GM21526 (cell line): ENCODE measurements at regions not wholly inside any gene's neighbourhood (a gene's known extent, or its start where the extent isn't known, plus 50 kb on each side); places are given as distances from the start of the nearest gene placed in this dataset.
"Not testable (repeated sequence)": the region's sequence is repeated elsewhere in the genome, so short reads cannot be mapped to it uniquely, and the experiment has no call there.

Source experiments
- ATAC-seq: cut with Tn5 transposase; IDR thresholded peaks from one replicate; pipeline ENCODE4 v1.9.1; 2021; ENCODE audit warnings: moderate library complexity; ENCODE audit not compliant: unreplicated experiment, low FRiP score

DNA sequence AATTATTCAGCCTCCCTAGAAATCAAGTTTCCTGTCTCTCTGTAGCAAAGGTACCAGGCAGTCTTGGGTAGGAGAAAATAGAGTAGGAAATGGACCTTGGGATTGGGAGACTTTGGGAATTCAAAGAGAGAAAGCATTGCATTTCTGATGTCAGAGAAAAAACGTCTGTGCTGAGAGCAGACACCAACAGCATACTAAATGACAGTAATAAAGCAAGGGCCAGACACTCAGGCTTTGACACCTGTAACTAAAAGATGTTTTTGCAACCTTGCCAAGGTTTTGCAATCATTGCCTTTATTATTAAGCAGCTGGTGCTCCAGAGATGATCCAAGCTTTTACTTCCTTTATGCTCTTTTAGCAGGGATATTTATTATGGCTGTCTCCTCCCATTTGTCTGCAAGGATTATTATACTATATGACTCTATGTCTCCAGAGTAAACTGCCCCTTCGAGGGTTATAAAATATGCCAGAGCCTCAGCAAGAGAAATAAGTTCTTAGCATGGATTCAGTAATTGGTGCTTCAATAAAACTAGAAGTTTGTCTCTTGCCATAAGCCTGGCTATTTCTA lies 85.2 kb upstream of the GRAMD1B start:
- ATAC-seq, result no peak

DNA sequence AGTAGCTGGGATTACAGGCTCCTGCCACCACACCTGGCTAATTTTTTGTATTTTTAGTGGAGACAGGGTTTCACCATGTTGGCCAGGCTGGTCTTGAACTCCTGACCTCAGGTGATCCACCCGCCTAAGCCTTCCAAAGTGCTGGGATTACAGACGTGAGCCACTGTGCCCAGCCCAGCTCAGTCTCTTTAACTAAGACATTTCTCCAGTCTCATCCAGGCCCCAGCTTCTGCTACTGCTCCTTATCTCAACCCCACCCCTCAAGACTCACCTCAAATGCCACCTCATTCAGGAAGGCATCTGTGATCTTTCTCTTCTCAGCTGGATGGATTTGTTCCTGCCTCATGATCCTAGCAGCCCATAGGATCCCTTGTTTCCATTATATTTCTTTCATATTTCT lies 85.9 kb upstream of the GRAMD1B start:
- not testable (repeated sequence) for ATAC-seq

DNA sequence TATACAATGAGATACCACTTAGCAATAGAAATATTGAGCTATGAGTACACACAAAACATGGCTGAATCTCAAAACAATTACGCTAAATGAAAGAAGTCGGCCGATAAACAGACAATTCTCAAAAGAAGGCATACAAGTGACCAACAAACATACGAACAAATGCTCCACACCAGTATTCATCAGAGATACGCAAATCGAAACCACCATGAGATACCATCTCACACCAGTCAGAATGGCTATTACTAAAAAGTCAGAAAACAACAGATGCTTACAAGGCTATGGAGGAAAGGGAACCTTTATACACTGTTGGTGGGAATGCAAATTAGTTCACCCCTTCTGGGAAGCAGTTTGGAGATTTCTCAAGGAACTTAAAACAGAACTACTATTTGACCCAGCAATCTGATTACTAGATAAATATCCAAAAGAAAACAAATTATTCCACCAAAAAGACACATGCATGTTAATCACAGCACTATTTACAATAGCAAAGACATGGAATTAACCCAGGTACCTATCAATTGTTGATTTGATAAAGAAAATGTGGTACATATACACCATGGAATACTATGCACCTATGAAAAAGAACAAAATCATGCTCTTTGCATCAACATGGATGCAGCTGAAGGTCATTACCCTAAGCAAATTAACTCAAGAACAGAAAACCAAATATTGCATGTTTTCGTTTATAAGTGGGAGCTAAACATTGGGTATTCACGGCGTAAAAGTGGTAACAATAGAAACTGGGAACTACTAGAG lies 90.9 kb upstream of the GRAMD1B start:
- no peak for ATAC-seq

DNA sequence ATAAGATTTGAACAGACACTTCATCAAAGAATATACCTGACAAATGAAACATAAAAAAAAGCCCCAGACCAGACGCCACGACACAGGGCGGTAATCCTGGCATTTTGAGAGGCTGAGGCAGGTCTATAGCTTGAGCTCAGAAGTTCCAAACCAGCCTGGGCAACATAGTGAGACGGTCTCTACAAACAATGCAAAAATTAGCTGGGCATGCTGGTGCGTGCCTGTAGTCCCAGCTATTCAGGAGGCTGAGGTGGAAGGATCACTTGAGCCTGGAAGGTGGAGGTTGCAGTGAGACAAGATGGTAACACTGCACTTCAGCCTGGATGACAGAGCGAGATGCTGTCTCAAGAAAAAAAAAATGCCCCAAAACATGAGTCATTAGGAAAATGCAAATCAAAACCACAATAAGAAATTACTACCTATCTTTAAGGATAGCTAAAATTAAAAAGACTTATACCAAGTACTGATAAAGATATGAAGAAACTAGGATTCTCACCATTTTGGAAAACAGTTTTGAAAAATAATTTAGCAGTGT lies 91.7 kb upstream of the GRAMD1B start:
- no peak for ATAC-seq

DNA sequence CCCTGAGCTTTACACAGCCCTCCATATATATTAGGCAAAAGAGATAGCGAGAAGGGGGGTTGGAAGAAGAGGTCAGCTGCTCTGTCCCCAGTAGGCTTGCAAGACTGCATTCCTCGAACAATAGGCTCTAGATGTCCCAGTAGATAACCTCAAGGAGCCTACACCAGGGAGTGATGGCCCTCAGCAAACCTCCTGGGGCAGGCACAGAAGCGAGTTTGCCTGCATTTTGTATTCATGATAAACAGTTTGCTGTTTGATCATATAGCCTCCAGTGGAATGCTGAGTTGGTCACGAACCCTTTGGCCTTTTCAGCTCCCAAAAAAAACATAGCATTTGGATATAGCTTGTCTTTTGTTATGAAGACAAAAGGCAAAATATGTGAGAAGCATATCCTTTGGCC lies 95.1 kb upstream of the GRAMD1B start:
- no peak for ATAC-seq

DNA sequence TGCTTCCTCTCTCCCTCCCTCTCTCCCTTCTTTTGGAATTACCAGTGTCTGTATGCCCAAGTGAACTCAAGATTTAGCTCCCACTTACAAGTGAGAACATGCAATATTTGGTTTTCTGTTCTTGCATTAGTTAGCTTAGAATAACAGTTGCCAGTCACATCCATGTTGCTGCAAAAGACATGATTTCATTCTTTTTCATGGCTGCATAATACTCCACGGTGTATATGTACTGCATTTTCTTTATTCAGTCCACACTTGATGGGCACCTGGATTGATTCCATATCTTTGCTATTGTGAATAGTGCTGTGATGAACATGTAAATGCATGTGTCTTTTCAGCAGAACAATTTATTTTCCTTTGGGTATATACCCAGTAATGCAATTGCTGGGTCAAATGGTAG lies 97.5 kb upstream of the GRAMD1B start:
- not testable (repeated sequence) for ATAC-seq

DNA sequence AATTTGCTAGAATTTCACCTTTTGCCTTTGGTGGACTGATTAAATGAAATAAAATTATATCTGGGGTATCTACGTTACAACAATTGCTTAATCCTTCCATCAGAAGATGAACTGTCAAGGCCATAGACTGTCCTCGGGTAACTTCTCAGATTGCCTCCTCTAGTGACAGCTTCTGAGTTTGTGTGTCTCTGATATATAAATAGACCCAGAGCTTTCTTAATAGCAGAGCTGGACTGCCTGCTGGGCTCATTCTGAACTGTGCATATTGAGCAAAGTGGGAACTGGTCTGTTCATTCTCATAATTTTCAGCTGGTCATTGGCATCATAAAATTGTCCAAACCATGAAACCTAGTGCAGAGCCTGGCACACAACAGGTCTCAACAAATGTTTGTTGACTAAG lies 99.1 kb upstream of the GRAMD1B start:
- ATAC-seq, result no peak

DNA sequence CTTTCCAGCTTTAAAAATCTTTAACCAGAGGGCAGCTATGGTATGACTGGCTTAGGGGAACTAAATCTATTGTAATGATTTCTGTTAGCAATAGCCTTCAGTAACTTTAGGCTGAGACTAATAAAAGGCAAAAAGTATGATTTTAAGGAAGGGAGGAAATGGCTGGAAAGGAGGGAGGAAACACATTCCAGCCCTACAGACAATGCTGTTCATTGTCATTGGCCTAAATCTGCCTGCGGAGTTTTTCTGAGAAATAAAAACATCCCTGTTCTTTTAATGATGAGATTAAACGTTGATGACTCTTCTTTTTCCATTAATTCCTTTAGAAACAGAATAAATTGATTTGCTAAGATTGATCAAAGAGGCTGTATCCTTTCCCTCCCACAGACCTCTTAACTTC lies 99.6 kb upstream of the GRAMD1B start:
- ATAC-seq, result no peak

DNA sequence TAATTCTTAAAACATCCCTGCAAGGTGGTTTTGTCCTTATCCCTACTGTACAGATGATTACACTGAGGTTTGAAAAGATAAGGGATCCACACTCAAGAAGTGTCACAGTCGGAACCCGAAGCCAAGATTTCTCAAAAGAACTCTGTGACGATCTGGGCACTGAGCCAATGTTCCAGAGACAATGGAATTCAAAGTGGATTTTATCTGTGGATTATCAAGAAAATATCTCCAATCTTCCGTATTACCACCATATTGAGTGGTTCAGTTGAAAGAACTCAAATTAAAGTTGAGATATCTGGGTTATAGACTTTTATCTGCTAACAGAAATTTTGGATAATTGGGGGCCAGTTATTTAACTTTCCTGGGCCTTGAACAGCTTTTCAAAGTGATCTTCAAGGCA lies 100.0 kb upstream of the GRAMD1B start:
- ATAC-seq, result no peak

DNA sequence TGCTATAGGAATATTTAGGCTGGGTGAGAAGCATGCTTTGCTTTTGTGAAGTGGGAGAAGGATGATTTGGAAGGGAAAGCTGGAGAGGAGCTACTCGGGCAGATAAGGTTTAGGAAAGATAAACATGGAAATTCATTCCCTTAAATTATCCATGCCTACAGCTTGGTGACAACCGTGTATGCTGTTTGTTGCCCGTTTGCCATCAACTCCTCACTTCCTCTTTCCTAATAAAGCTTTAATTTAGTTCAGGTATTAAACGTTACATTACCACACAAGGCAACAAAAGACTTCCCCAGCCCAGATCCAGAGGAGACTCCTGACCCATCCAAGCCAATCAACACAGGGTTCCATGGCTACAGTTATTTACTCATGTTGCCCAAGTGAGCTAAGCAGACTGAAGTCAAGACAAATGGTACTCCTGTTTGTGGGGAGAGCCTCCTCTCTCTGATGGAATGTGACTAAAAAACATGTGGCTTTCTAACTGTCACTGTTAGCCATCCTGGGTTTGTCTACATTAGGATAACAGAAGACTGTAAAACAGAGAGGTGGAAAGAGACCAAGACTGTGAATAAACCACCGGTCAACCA lies 101.7 kb upstream of the GRAMD1B start:
- ATAC-seq, result no peak

DNA sequence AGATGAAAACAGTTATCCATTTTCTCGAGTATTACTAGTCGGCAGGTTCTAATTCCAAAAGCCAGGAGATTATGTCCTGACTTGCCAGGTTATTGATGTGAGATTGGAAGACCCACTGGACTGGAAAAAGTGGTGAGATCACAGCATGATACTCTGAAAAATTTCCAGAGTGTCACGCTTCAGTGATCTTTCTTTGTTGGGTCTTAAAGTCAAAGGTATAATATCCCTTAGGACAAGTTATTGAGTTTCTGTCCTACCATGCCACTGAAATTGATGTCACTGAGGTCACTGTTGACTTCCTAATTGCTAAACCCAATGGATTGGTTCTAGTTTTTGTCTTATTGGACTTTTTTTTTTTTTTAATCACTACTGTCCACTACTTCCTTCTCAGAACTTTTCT lies 104.5 kb upstream of the GRAMD1B start:
- ATAC-seq, result no peak

DNA sequence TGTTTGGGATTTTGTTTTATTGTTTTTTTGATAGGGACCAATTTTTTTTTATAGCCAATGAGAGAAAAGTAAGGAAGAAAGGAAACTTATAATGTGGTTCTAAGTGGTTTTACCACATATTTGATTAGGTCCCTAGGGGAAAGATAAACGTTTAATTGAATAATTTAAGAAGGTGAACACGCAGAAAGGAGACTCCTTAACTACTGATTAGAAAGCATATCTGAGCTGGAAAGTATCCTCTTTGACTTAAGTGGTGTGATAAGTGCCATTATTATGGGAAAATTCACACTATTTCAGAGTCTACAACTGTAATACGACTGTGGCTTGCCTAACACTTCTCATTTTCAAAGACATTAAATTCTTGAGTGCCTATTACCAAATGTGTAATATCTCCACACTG lies 106.5 kb upstream of the GRAMD1B start:
- no peak for ATAC-seq

DNA sequence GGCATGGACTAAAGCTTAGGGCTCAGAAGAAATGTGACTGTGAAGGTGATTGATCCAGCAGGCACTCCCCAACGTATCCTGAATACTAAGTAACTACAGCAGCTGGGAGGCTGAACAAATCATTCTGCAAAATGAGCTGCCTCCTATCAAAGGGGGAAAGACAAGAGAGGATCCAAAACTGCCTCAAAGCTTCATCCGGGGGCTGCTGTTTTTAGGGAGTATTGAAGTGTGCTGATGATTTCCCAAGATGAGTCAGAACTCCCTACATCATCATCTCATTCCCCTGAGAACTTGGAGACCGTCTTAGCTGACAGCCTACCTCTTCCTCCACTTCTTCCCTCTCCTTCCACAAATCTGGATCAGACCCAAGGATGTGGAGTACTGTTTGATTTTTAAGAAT lies 108.4 kb upstream of the GRAMD1B start:
- no peak for ATAC-seq

DNA sequence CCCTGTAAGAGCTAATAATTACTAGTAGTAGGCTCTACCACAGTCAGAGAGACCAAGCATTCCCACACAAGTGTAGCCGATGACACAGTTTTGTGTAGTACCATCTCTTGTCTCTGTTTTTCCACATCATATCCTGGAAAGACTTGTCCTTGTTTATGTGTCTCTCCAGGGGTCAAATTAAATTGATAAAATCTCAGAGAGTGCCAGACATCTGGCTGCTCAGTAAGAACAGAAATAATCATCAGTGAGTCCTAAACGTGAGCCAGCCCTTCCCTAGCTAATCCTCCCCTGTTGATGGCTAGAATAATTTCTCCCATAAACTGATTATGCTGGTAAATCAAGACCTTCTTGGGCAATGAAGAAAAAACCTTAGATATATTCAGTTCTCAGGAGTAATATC lies 111.4 kb upstream of the GRAMD1B start:
- ATAC-seq, result no peak

DNA sequence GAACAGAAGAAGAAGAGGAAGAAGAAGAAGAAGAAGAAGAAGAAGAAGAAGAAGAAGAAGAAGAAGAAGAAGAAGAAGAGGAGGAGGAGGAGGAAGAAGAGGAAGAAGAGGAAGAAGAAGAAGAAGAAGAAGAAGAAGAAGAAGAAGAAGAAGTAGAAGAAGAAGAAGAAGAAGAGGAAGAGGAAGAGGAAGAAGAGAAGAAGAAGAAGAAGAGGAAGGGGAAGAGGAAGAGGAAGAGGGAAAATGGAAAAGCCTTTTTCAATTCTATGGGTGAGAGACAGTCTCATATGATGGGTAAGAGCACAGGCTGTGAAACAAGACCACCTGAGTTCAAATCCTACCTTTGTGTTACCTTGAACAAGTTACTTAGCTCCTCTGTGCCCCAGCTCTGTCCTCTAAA lies 111.9 kb upstream of the GRAMD1B start:
- ATAC-seq, result not testable (repeated sequence)

DNA sequence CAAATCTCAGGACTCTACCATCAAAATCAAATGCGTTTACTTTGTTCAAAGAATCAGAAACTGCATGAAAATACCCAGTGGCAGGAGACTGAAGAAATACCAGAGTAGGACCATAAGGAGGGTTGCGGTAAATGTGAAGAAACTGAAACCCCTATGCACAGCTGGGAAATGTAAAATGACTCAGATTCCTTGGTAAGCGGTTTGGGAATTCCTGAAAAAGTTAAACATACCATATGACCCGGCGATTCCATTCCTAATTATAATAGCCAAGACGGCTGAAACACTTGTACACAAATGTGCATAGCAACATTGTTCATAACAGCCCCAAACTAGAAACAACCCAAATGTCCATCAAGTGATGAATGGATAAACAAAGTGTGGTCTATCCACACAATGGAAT lies 114.1 kb upstream of the GRAMD1B start:
- no peak for ATAC-seq

DNA sequence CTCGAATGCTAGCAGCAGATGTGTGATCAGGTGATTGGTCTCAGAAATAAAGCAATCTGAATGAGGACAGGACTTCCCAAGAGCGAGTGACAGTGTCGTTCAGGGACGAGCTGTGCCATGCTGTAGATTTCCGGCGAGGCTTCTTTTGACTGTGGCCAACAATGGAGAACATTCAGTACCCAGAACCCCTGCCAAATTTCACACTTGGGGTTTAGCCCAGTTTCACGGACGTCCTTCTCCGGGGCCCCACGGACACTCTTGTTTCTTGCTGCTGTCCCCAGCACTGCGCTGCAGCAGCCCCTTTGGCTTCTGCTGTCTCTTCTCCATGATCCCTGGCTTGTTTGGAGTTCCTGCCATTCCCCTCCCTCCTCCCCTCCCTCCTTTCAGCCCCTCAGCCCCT lies 115.1 kb upstream of the GRAMD1B start:
- no peak for ATAC-seq

DNA sequence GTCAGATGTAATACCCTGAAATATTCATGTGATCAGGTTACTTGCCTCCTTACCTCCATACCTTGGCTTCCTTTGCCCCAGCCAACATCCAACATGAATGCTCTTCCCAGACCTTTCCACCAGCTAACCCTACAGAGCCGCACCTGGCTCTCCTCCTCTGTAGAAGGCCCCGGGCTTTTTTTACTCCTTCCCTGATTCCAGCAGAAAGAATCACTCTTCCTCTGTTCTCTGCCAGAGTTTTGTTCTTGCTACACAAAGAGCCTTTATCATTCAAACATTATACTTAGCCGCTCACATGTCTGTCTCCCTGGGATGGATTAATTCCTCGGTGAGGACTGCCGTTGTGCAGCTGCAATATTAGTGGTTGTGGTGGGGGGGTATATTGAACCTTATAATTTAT lies 116.8 kb upstream of the GRAMD1B start:
- ATAC-seq, result no peak

DNA sequence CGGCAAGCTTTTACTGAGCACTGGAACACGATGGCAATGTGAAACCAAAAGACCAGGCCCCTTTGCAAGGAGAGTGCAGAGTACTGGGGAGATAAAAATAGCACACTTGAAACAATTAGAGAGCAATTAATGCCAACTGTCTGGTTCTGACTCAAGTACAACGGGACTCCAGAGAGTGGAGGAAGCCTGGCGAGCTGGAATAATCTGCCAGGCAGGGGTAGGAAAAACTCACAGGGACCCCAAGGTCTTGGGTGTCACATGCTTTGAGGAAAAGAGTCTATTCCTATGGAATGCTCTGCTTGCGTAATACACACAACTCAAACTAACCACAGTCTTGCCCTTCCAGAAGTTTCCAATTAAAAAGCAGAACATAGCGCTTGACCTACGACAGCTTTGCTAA lies 113.0 kb upstream of the CLMP start:
- ATAC-seq, result no peak

DNA sequence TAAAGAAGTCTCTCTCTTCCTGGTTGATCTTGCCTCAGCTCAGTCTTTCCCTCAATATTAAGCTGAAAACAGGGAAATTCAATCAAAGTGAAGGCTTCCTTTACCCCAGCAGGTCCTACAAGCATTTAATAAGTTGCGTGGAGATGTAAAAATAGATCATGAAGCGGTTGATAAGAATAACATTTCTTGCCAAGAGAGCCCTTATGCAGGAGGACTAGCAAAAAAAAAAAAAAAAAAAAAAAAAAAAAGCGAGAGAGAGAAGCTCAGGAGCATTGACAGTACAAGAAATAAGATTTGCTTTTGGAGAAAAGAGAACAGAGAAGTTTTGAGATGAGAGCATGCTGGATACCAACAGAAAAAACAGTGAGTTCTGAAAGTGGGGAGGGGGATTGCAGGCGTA lies 112.2 kb upstream of the CLMP start:
- ATAC-seq, result no peak

DNA sequence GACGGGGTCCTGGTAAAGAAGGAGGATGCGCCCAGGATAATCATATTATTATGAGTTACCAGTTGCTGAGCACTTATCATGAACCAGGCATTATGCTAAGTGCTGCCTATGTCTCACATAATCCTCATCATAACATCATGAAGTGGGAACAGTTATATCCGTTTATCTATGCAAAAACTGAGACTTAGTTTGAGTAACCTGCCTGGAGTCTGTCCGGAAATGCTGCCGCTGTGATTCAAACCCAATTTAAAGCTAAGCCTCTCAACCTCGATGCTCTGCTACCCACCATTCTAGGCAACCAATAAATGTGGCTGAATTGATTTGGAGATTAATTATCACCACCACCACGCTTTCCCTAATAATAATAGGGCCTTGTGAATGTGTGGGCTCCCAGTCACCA lies 111.5 kb upstream of the CLMP start:
- no peak for ATAC-seq
